ENCODE measurements at regions not wholly inside any gene's neighbourhood (a gene's known extent, or its start where the extent isn't known, plus 50 kb on each side); places are given as distances from the start of the nearest gene placed in this dataset.

- TF ChIP-seq CTCF (IDR thresholded peaks at IDR 0.05; ENCODE audit: control extremely low read depth in 1 of 3, insufficient read depth in 1 of 3, low read depth in 1 of 3, low read length in 3 of 3) (no peak), RAD21 (IDR thresholded peaks at IDR 0.05 in 1 of 2, conservative IDR thresholded peaks at IDR 0.05 in 1 of 2; ENCODE audit: low read depth in 2 of 2, low read length in 2 of 2) (no peak), CEBPB (IDR thresholded peaks at IDR 0.05; ENCODE audit: low read depth, low read length) (no peak)
Measured at GRCh38 chr1:222452031-222452430, 95.9 kb downstream of the HHIPL2 start.

Measured in H1 (cell line).